22Rv1 (cell line): ENCODE measurements at regions not wholly inside any gene's neighbourhood (a gene's known extent, or its start where the extent isn't known, plus 50 kb on each side); places are given as distances from the start of the nearest gene placed in this dataset.

Experiments used
- CTCF ChIP-seq: fragments of 450-650 bp; IDR thresholded peaks from 2 replicates; pipeline ENCODE4 v1.5.1; 2017; ENCODE audit warnings: mild to moderate bottlenecking
- ZFX ChIP-seq: fragments of 450-650 bp; IDR thresholded peaks from 2 replicates; pipeline ENCODE4 v1.6.1; 2017; ENCODE audit warnings: antibody characterized with exemption, borderline replicate concordance

GRCh38 chr12:93122569-93123091 is 193.5 kb upstream of the EEA1 start:
- TF ChIP-seq CTCF (no peak), ZFX (no peak)
